Spleen (tissue), 11 donors: ENCODE measurements at regions not wholly inside any gene's neighbourhood (a gene's known extent, or its start where the extent isn't known, plus 50 kb on each side); places are given as distances from the start of the nearest gene placed in this dataset.

ENCODE experiments used
- DNase-seq: peaks from one replicate; pipeline ENCODE4 v3.0.0-alpha.2; 2020
- H3K27ac ChIP-seq, 8 donors: fragments of 200-600 bp; sonication (generic) in 7 of 8; 1 replicate in 4 of 8; 2 replicates in 4 of 8; pipeline versions ENCODE4 v1.5.0 to v1.8.0; 2016 to 2021; ENCODE audit warnings: inconsistent platforms in 4 of 8, mild to moderate bottlenecking in 4 of 8, moderate library complexity in 1 of 8
- H3K27me3 ChIP-seq, 7 donors: fragments of 200-600 bp; sonication (generic) in 6 of 7; replicated peaks in 1 of 7; 1 replicate in 4 of 7; 2 replicates in 3 of 7; pipeline versions ENCODE4 v1.5.0 to v1.8.0; 2016 to 2021; ENCODE audit warnings: inconsistent platforms in 3 of 7, mild to moderate bottlenecking in 1 of 7
- H3K36me3 ChIP-seq, 6 donors: fragments of 200-600 bp; sonication (generic) in 5 of 6; 1 replicate in 4 of 6; 2 replicates in 2 of 6; pipeline versions ENCODE4 v1.5.0 to v1.8.0; 2016 to 2021; ENCODE audit warnings: inconsistent platforms in 2 of 6
- H3K4me1 ChIP-seq, 6 donors: fragments of 200-600 bp; sonication (generic) in 5 of 6; 1 replicate in 3 of 6; 2 replicates in 3 of 6; pipeline versions ENCODE4 v1.5.0 to v1.8.0; 2016 to 2021; ENCODE audit warnings: inconsistent platforms in 3 of 6
- H3K4me3 ChIP-seq, 8 donors: fragments of 200-600 bp; sonication (generic) in 7 of 8; 1 replicate in 4 of 8; 2 replicates in 4 of 8; pipeline versions ENCODE4 v1.5.0 to v1.8.0; 2016 to 2021; ENCODE audit warnings: inconsistent platforms in 4 of 8, mild to moderate bottlenecking in 4 of 8, moderate library complexity in 2 of 8
- H3K9me3 ChIP-seq, 8 donors: fragments of 200-600 bp; sonication (generic) in 7 of 8; 1 replicate in 4 of 8; 2 replicates in 4 of 8; pipeline versions ENCODE4 v1.5.0 to v1.8.0; 2016 to 2021; ENCODE audit warnings: inconsistent platforms in 4 of 8
- CTCF ChIP-seq, 11 experiments: fragments of 200-600 bp in 7 of 11; fragments of 450-650 bp in 4 of 11; sonication (generic) in 4 of 11; IDR thresholded peaks in 8 of 11; conservative IDR thresholded peaks in 3 of 11; 1 replicate in 7 of 11; 2 replicates in 4 of 11; pipeline versions ENCODE4 v1.4.0 to v1.8.0; 2016 to 2021; ENCODE audit warnings: antibody characterized with exemption in 11 of 11, inconsistent platforms in 4 of 11, mild to moderate bottlenecking in 1 of 11
- POLR2A ChIP-seq, 3 donors: fragments of 450-650 bp; IDR thresholded peaks; one replicate each; pipeline ENCODE4 v1.5.1; 2017; ENCODE audit warnings: antibody characterized with exemption in 3 of 3, mild to moderate bottlenecking in 1 of 3
- POLR2AphosphoS5 ChIP-seq, 3 donors: sonication (generic); formaldehyde crosslinking; IDR thresholded peaks; one replicate each; pipeline ENCODE4 v1.5.1; 2017; ENCODE audit warnings: antibody characterized with exemption in 3 of 3
- WGBS, 5 donors: extraction: QIAGEN DNeasy Blood & Tissue Kit in 3 of 5; methylation state at CpG; one replicate each; pipeline versions ENCODE4 v1.1.5 to v1.1.7; 2013 to 2018; 5-methylcytosine and 5-hydroxymethylcytosine counted together
- intact Hi-C: fragments of 100-400 bp; cut with DNase I; formaldehyde crosslinking; loops from one replicate; pipeline ENCODE4 v1.15.0; 2023; ENCODE audit warnings: low total_unique reads
- donor health status: healthy with polysubstance abuse.
- donor health status: DM: no; HTN: no; CAD: no; lungs with moderate emphysema.
- donor health status: DM: no; HTN: no; CAD: no.
- donor health status: Bipolar disorder and iron deficiency.
- donor health status: healthy.
- donor health status: DM: no; HTN: no; CAD: no.
- donor health status: DM: yes; HTN: yes; CAD: no.

- 59 to 82% (median 68%) methylated on average over 4 of the region's 4 CpGs for WGBS, 5 donors
- Histone ChIP-seq H3K9me3 (no peaks in the 10 kb centered on the region), H3K4me1 (peaks cover 0 to 18% (median 0%) of the 10 kb centered on the region in 6 donors), H3K27ac (no peak overlapping the region), H3K27me3 (no peaks in the 10 kb centered on the region), H3K36me3 (no peaks in the 10 kb centered on the region), H3K4me3 (no peak overlapping the region)
- TF ChIP-seq POLR2AphosphoS5 (IDR thresholded peaks at IDR 0.05) (no peak), POLR2A (IDR thresholded peaks at IDR 0.05) (no peak), CTCF (IDR thresholded peaks at IDR 0.05 in 8 of 11, conservative IDR thresholded peaks at IDR 0.05 in 3 of 11) (no peak)
- intact Hi-C loops: no loop called here
- DNase-seq: no peak
Measured at GRCh38 chr11:129248618-129249017, 56.5 kb upstream of the ARHGAP32 start.

DNA sequence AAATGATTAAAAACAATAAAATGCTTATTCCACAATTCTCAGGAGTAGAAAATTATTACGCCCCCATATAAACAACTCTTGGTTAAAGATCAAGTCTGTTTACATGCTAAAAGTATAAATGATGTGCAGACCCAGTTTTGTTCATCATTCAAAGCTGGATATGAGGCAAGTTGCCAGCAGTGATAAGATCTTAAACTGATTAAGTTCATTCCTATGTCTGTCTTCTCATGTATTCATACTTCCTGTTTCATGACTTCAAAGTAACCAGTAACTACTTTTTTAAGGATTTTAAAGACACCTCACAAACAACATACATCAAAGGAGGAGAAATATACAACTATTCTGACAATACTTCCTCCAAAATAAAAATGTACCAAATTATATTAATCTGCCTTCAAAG, 55.0 kb upstream of the ARHGAP32 start:
- Histone ChIP-seq H3K36me3 (no peaks in the 10 kb centered on the region), H3K4me1 (peaks cover 0 to 18% (median 0%) of the 10 kb centered on the region in 6 donors), H3K27ac (no peak overlapping the region), H3K4me3 (no peak overlapping the region), H3K9me3 (no peaks in the 10 kb centered on the region), H3K27me3 (no peaks in the 10 kb centered on the region)
- no peak for DNase-seq
- TF ChIP-seq POLR2AphosphoS5 (IDR thresholded peaks at IDR 0.05) (no peak), POLR2A (IDR thresholded peaks at IDR 0.05) (no peak), CTCF (IDR thresholded peaks at IDR 0.05 in 8 of 11, conservative IDR thresholded peaks at IDR 0.05 in 3 of 11) (no peak)
- intact Hi-C loops: no loop called here
- 75 to 89% (median 81%) methylated on average over 1 of the region's 1 CpG for WGBS, 5 donors

DNA sequence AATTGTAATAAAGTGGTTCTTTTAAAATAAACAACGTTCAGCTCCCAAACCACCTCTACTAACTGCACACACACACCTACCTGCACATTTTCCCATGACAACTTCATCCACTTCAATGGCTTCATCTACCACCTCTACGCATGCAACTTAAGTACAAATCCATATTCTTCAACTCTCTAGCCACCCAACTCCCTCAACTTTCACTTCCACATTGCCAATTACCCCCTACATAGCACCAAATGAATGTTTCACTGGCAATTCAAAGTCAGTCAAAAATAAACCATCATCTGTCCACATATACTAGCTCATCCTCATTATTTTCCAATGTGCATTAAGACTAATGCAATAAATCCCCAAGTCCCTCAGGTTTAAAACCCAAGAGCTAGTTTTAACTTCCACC, 50.7 kb upstream of the ARHGAP32 start:
- Histone ChIP-seq H3K9me3 (no peaks in the 10 kb centered on the region), H3K36me3 (no peaks in the 10 kb centered on the region), H3K4me1 (peaks cover 0 to 12% (median 0%) of the 10 kb centered on the region in 6 donors), H3K4me3 (no peak overlapping the region), H3K27ac (no peak overlapping the region), H3K27me3 (no peaks in the 10 kb centered on the region)
- no peak for DNase-seq
- WGBS, 5 donors: 86 to 95% (median 87%) methylated on average over 2 of the region's 2 CpGs
- intact Hi-C loops: no loop called here
- TF ChIP-seq CTCF (IDR thresholded peaks at IDR 0.05 in 8 of 11, conservative IDR thresholded peaks at IDR 0.05 in 3 of 11) (no peak), POLR2AphosphoS5 (IDR thresholded peaks at IDR 0.05) (no peak), POLR2A (IDR thresholded peaks at IDR 0.05) (no peak)
